ENCODE measurements at regions not wholly inside any gene's neighbourhood (a gene's known extent, or its start where the extent isn't known, plus 50 kb on each side); places are given as distances from the start of the nearest gene placed in this dataset.
"Not testable (repeated sequence)": the region's sequence is repeated elsewhere in the genome, so short reads cannot be mapped to it uniquely, and the experiment has no call there.

- H3K36me3 ChIP-seq (ENCODE audit: insufficient read depth, low read length); H3K79me2 ChIP-seq (ENCODE audit: insufficient read depth, low read depth, low read length); H3K4me1 ChIP-seq (ENCODE audit: insufficient read depth, low read length, poor library complexity, severe bottlenecking); H3K27ac ChIP-seq (ENCODE audit: low read depth, low read length, poor library complexity, severe bottlenecking); BruUV-seq (replicated peaks); H2AFZ ChIP-seq (ENCODE audit: low read length); intact Hi-C loops (cut with micrococcal nuclease; ENCODE audit: unreplicated experiment); H3K4me2 ChIP-seq (ENCODE audit: low read length); H3K4me3 ChIP-seq (ENCODE audit: low read depth, low read length, poor library complexity, severe bottlenecking); POLR2A ChIA-PET; H3K9me3 ChIP-seq (ENCODE audit: low read length); H4K20me1 ChIP-seq (ENCODE audit: insufficient read depth, low read length); DNase-seq (ENCODE audit: low spot score); CTCF ChIA-PET (ENCODE audit: unreplicated experiment); H3K9me2 ChIP-seq (ENCODE audit: insufficient read depth, low read length): not testable (repeated sequence)
Observed at GRCh38 chr3:112695377-112696108, 54.6 kb upstream of the CCDC80 start.

- H3K27ac ChIP-seq (ENCODE audit: low read depth, low read length, poor library complexity, severe bottlenecking); CTCF ChIA-PET (ENCODE audit: unreplicated experiment); intact Hi-C loops (cut with micrococcal nuclease; ENCODE audit: unreplicated experiment); H4K20me1 ChIP-seq (ENCODE audit: insufficient read depth, low read length); H3K9me2 ChIP-seq (ENCODE audit: insufficient read depth, low read length); H3K4me2 ChIP-seq (ENCODE audit: low read length); DNase-seq (ENCODE audit: low spot score); BruUV-seq (replicated peaks); H3K36me3 ChIP-seq (ENCODE audit: insufficient read depth, low read length); H3K79me2 ChIP-seq (ENCODE audit: insufficient read depth, low read depth, low read length); H3K4me1 ChIP-seq (ENCODE audit: insufficient read depth, low read length, poor library complexity, severe bottlenecking); H3K9me3 ChIP-seq (ENCODE audit: low read length); H2AFZ ChIP-seq (ENCODE audit: low read length); H3K4me3 ChIP-seq (ENCODE audit: low read depth, low read length, poor library complexity, severe bottlenecking): not testable (repeated sequence)
- POLR2A ChIA-PET, result interaction anchor here (2.2 kb wide), 1 partner anchor 12 kb away, joined by 6 read pairs; no protein-coding TSS in a partner anchor
Observed at GRCh38 chr3:112694906-112695305, 54.0 kb upstream of the CCDC80 start.

GRCh38 chr3:112693186-112693585 lies 52.2 kb upstream of the CCDC80 start:
- CTCF ChIA-PET (ENCODE audit: unreplicated experiment), result no interaction called here
- POLR2A ChIA-PET, result interaction anchor here (0.6 to 2.2 kb wide), 3 partner anchors 11 to 47 kb away, joined by 3 to 6 read pairs (median 3); no protein-coding TSS in a partner anchor

More at GRCh38 chr3:112693186-112693585, 52.2 kb upstream of the CCDC80 start:
- H3K4me1 ChIP-seq (ENCODE audit: insufficient read depth, low read length, poor library complexity, severe bottlenecking), result no peaks in the 10 kb centered on the region
- no TSS peak for BruUV-seq (replicated peaks)
- H3K4me3 ChIP-seq (ENCODE audit: low read depth, low read length, poor library complexity, severe bottlenecking), result no peak overlapping the region
- no peaks in the 10 kb centered on the region for H3K79me2 ChIP-seq (ENCODE audit: insufficient read depth, low read depth, low read length)
- intact Hi-C loops (cut with micrococcal nuclease; ENCODE audit: unreplicated experiment), result no loop called here
- H3K9me2 ChIP-seq (ENCODE audit: insufficient read depth, low read length), result no peaks in the 10 kb centered on the region
- H3K4me2 ChIP-seq (ENCODE audit: low read length), result no peak overlapping the region
- H2AFZ ChIP-seq (ENCODE audit: low read length), result no peak overlapping the region
- no peaks in the 10 kb centered on the region for H3K9me3 ChIP-seq (ENCODE audit: low read length)
- H3K27ac ChIP-seq (ENCODE audit: low read depth, low read length, poor library complexity, severe bottlenecking), result no peak overlapping the region
- TF ChIP-seq EZH2phosphoT487 (IDR thresholded peaks at IDR 0.05; ENCODE audit: borderline replicate concordance, low read depth, low read length) (no peak), CTCF (conservative IDR thresholded peaks at IDR 0.05; ENCODE audit: low read length) (no peak)
- no peak for DNase-seq (ENCODE audit: low spot score)
- no peaks in the 10 kb centered on the region for H4K20me1 ChIP-seq (ENCODE audit: insufficient read depth, low read length)
- no peaks in the 10 kb centered on the region for H3K36me3 ChIP-seq (ENCODE audit: insufficient read depth, low read length)
